Activated naive CD4-positive, alpha-beta T cell treated with anti-CD3 and anti-CD28 coated beads, Interleukin-2, amount 10 ng/mL, durations not matched to agents 7 days and 5 days (primary cell): ENCODE measurements at regions not wholly inside any gene's neighbourhood (a gene's known extent, or its start where the extent isn't known, plus 50 kb on each side); places are given as distances from the start of the nearest gene placed in this dataset.

Source experiments
- CTCF ChIA-PET: fragments of 350-600 bp; sonication (Branson Sonifier 250); formaldehyde crosslinking; loops from one replicate; lab custom pipeline; 2021; ENCODE audit warnings: antibody characterized with exemption; lab: Charles Lee
- DNase-seq: peaks from one replicate; pipeline ENCODE4 v3.0.0-alpha.2; 2020
- H3K27ac Mint-ChIP-seq: one replicate; pipeline ENCODE4 v1.8.0; 2021; ENCODE audit warnings: mild to moderate bottlenecking, moderate library complexity, mixed read lengths
- H3K27me3 Mint-ChIP-seq: one replicate; pipeline ENCODE4 v1.8.0; 2021; ENCODE audit warnings: mild to moderate bottlenecking, mixed read lengths
- H3K36me3 Mint-ChIP-seq: one replicate; pipeline ENCODE4 v1.8.0; 2021; ENCODE audit warnings: mixed read lengths
- H3K4me1 Mint-ChIP-seq: one replicate; pipeline ENCODE4 v1.8.0; 2021; ENCODE audit warnings: mixed read lengths
- H3K4me3 Mint-ChIP-seq: one replicate; pipeline ENCODE4 v1.8.0; 2021; ENCODE audit warnings: mild to moderate bottlenecking, moderate library complexity, mixed read lengths
- H3K9me3 Mint-ChIP-seq: one replicate; pipeline ENCODE4 v1.8.0; 2021; ENCODE audit warnings: mixed read lengths

GRCh38 chr16:86120201-86121192 lies 221.5 kb downstream of the IRF8 start:
- CTCF ChIA-PET, result no interaction called here
- Mint-ChIP-seq H3K4me1 (no peaks in the 10 kb centered on the region), H3K27ac (no peak overlapping the region), H3K9me3 (no peaks in the 10 kb centered on the region), H3K36me3 (no peaks in the 10 kb centered on the region), H3K27me3 (peaks cover 37% of the 10 kb centered on the region), H3K4me3 (no peak overlapping the region)
- DNase-seq, result no peak

- Mint-ChIP-seq H3K4me3 (no peak overlapping the region), H3K36me3 (no peaks in the 10 kb centered on the region), H3K27ac (no peak overlapping the region), H3K27me3 (peaks cover 37% of the 10 kb centered on the region), H3K4me1 (no peaks in the 10 kb centered on the region), H3K9me3 (no peaks in the 10 kb centered on the region)
- CTCF ChIA-PET, result no interaction called here
- no peak for DNase-seq
Observed at GRCh38 chr16:86121374-86122010, 222.5 kb downstream of the IRF8 start.

- no peak overlapping the region for H3K4me3 Mint-ChIP-seq
- H3K4me1 Mint-ChIP-seq, result no peaks in the 10 kb centered on the region
- DNase-seq, result no peak
- H3K27ac Mint-ChIP-seq, result no peak overlapping the region
- H3K36me3 Mint-ChIP-seq, result no peaks in the 10 kb centered on the region
- CTCF ChIA-PET, result no interaction called here
- peaks cover 27% of the 10 kb centered on the region for H3K27me3 Mint-ChIP-seq
- H3K9me3 Mint-ChIP-seq, result no peaks in the 10 kb centered on the region
Observed at GRCh38 chr16:86122681-86123342, 223.8 kb downstream of the IRF8 start.

- Mint-ChIP-seq H3K9me3 (no peaks in the 10 kb centered on the region), H3K4me1 (no peaks in the 10 kb centered on the region), H3K4me3 (no peak overlapping the region), H3K27ac (no peak overlapping the region), H3K36me3 (no peaks in the 10 kb centered on the region), H3K27me3 (peaks cover 21% of the 10 kb centered on the region)
- CTCF ChIA-PET, result no interaction called here
- DNase-seq, result no peak
Observed at GRCh38 chr16:86124321-86124720, 225.4 kb downstream of the IRF8 start.

DNA sequence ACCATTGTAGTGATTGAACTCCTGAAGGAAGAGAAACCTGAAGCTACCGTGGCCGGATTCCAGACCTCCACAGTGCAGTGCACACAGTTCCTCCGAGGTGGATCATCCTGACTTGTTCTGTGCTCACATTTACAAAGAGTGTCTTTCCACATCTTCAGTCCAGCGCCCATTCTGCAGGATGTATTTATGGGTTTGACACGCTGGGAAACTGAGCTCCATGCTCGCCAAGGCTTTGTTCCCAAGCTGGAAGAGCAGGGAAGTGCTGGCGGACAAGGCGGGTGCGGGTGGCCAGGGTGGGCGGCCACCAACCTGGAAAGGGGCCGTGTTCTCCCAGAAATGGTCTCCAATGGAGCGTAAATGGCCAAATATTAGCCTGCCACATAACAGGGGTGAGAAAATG lies 227.9 kb downstream of the IRF8 start:
- H3K27ac Mint-ChIP-seq, result no peak overlapping the region
- CTCF ChIA-PET, result no interaction called here
- peaks cover 16% of the 10 kb centered on the region for H3K27me3 Mint-ChIP-seq
- H3K4me1 Mint-ChIP-seq, result no peaks in the 10 kb centered on the region
- DNase-seq, result no peak
- H3K9me3 Mint-ChIP-seq, result no peaks in the 10 kb centered on the region
- no peak overlapping the region for H3K4me3 Mint-ChIP-seq
- no peaks in the 10 kb centered on the region for H3K36me3 Mint-ChIP-seq

GRCh38 chr16:86127366-86127765 lies 228.4 kb downstream of the IRF8 start:
- H3K27me3 Mint-ChIP-seq, result peaks cover 11% of the 10 kb centered on the region
- CTCF ChIA-PET, result no interaction called here
- no peaks in the 10 kb centered on the region for H3K4me1 Mint-ChIP-seq
- DNase-seq, result no peak
- H3K27ac Mint-ChIP-seq, result no peak overlapping the region
- H3K9me3 Mint-ChIP-seq, result no peaks in the 10 kb centered on the region
- no peaks in the 10 kb centered on the region for H3K36me3 Mint-ChIP-seq
- no peak overlapping the region for H3K4me3 Mint-ChIP-seq

- DNase-seq, result no peak
- Mint-ChIP-seq H3K27ac (no peak overlapping the region), H3K36me3 (no peaks in the 10 kb centered on the region), H3K4me3 (no peak overlapping the region), H3K9me3 (no peaks in the 10 kb centered on the region), H3K27me3 (peaks cover 6% of the 10 kb centered on the region), H3K4me1 (no peaks in the 10 kb centered on the region)
- CTCF ChIA-PET, result no interaction called here
Observed at GRCh38 chr16:86128246-86128645, 229.3 kb downstream of the IRF8 start.

DNA sequence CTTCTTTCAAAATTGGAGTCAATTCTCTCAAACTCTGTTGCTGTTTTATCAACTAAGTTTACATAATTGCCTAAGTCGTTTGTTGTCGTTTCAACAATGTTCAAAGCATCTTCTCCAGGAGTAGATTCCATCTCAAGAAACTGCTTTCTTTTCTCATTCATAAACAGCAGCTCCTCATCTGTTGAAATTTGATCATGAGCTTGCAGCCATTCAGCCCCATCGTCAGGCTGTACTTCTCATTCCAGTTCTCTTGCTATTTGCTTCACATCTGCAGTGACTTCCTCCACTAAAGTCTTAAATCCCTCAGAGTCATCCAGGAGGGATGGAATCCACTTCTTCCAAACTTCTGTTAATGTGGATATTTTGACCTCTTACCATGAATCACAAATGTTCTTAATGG lies 230.6 kb downstream of the IRF8 start:
- Mint-ChIP-seq H3K4me3 (no peak overlapping the region), H3K27me3 (peaks cover 2% of the 10 kb centered on the region), H3K27ac (no peak overlapping the region), H3K36me3 (no peaks in the 10 kb centered on the region), H3K9me3 (no peaks in the 10 kb centered on the region), H3K4me1 (no peaks in the 10 kb centered on the region)
- CTCF ChIA-PET, result no interaction called here
- no peak for DNase-seq

DNA sequence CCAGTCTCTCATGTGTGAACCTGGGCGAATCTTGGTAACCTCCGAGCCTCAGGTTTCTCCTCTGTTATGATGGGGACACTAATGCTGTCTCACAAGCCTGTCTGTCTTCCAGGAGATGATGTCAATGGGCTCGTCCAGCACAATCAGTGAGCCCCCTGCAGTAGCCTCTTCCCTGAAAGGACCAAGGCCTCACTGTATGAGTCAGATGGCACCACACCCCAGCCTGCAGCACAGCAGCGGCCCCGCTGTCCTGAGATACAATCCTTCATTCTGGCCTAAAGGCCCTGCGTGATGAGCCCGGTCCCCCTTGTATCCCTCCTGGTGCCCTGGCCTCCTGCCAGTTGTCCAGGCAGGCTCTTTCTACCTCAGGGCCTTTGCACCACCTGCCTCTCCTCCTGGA lies 234.4 kb downstream of the IRF8 start:
- Mint-ChIP-seq H3K9me3 (no peaks in the 10 kb centered on the region), H3K4me1 (no peaks in the 10 kb centered on the region), H3K36me3 (no peaks in the 10 kb centered on the region), H3K4me3 (no peak overlapping the region), H3K27ac (no peak overlapping the region), H3K27me3 (no peaks in the 10 kb centered on the region)
- no peak for DNase-seq
- CTCF ChIA-PET, result no interaction called here

- Mint-ChIP-seq H3K9me3 (no peaks in the 10 kb centered on the region), H3K36me3 (no peaks in the 10 kb centered on the region), H3K27me3 (no peaks in the 10 kb centered on the region), H3K4me1 (no peaks in the 10 kb centered on the region), H3K27ac (no peak overlapping the region), H3K4me3 (no peak overlapping the region)
- CTCF ChIA-PET, result no interaction called here
- no peak for DNase-seq
Observed at GRCh38 chr16:86133847-86134375, 234.9 kb downstream of the IRF8 start.

GRCh38 chr16:86134802-86135461 lies 236.0 kb downstream of the IRF8 start:
- H3K27ac Mint-ChIP-seq, result no peak overlapping the region
- no peaks in the 10 kb centered on the region for H3K36me3 Mint-ChIP-seq
- no peaks in the 10 kb centered on the region for H3K27me3 Mint-ChIP-seq
- no peak for DNase-seq
- H3K9me3 Mint-ChIP-seq, result no peaks in the 10 kb centered on the region
- no peak overlapping the region for H3K4me3 Mint-ChIP-seq
- CTCF ChIA-PET, result no interaction called here
- no peaks in the 10 kb centered on the region for H3K4me1 Mint-ChIP-seq

DNA sequence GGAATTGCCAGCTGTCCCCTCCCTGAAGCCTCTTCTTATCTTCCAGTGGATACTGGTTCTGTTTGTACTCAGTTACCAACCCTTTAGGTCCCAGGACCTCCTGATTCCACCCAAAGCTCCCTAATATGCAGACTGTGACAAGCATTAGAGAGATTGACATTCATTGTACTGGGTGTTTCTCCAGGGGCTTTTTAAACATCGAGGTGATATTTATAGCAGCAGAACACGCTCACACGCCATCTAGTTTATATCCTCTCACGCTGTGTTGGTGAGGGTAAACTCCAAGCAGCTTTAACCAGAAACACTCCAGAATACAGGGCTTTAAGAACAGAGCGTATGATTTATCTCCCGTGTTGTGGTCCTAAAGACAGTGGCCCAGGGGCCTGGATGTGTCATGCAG lies 238.4 kb downstream of the IRF8 start:
- Mint-ChIP-seq H3K9me3 (no peaks in the 10 kb centered on the region), H3K27ac (no peak overlapping the region), H3K36me3 (no peaks in the 10 kb centered on the region), H3K27me3 (no peaks in the 10 kb centered on the region), H3K4me3 (no peak overlapping the region), H3K4me1 (no peaks in the 10 kb centered on the region)
- CTCF ChIA-PET, result no interaction called here
- DNase-seq, result no peak

DNA sequence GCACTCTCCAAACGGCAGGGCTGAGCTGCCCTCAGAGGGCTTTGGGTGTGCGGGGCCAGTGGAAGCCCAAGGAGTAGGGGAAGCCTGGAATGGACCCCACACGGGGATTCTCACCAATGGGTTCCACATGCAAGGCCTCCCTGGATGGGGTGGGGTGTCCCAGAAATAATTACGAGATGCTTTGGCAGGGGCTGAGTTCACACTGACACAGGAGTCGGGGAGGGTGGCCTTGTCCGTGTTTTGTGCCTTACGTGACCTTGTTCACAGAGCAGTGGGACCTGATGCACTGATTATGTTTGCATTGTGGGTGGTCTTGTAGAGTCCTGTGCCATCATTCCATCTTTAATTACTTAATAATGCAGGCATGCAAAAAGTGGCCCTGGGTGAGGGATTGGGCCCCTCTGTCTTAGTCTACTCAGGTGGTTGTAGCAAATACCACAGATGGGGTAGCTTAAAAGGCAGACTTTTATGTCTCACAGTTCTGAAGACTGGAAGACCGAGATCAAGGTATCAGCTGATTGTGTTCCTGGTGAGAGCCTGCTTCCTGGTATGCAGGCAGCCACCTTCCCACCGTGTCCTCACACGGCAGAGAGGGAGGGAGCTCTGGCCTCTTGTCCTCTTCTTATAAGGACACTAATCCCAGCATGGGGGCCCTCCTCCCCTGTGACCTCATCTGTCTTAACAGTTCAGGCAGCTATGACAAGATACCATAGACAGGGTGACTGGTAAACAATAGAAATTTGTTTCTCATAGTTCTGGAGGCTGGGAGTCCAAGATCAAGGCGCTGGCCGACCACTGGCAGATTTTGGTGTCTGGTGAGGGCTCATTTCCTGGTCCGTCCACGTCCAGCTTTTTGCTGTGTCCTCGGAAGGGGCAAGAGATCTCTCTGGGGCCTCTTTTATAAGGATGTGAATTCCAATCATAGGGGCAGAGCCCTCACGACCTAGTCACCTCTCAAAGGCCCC lies 239.4 kb downstream of the IRF8 start:
- Mint-ChIP-seq H3K27ac (no peak overlapping the region), H3K9me3 (no peaks in the 10 kb centered on the region), H3K4me3 (no peak overlapping the region), H3K27me3 (peaks cover 3% of the 10 kb centered on the region), H3K4me1 (no peaks in the 10 kb centered on the region), H3K36me3 (no peaks in the 10 kb centered on the region)
- DNase-seq, result no peak
- CTCF ChIA-PET, result interaction anchor here (0.6 kb wide), 1 partner anchor 268 kb away, joined by 4 read pairs; no protein-coding TSS in a partner anchor
